HT1080 (cell line): ENCODE measurements at regions not wholly inside any gene's neighbourhood (a gene's known extent, or its start where the extent isn't known, plus 50 kb on each side); places are given as distances from the start of the nearest gene placed in this dataset.

ENCODE experiments used
- DNase-seq: peaks from one replicate; pipeline ENCODE4 v3.0.0-alpha.2; 2015; ENCODE audit warnings: low read depth

GRCh38 chr1:29643838-29644440 lies 407.6 kb downstream of the PTPRU start:
- no peak for DNase-seq

- DNase-seq = no peak
Measured at GRCh38 chr1:29643281-29643680, 407.0 kb downstream of the PTPRU start.

GRCh38 chr1:29642519-29642918 lies 406.2 kb downstream of the PTPRU start:
- DNase-seq = no peak

GRCh38 chr1:29641921-29642320 lies 405.6 kb downstream of the PTPRU start:
- no peak for DNase-seq

GRCh38 chr1:29640428-29640785 lies 404.1 kb downstream of the PTPRU start:
- no peak for DNase-seq

- DNase-seq = peak; percentile 98
Measured at GRCh38 chr1:29639741-29640427, 403.6 kb downstream of the PTPRU start.

GRCh38 chr1:29639156-29639736 lies 402.9 kb downstream of the PTPRU start:
- peak; percentile 43 for DNase-seq

GRCh38 chr1:29638281-29638680 lies 402.0 kb downstream of the PTPRU start:
- DNase-seq = no peak

- no peak for DNase-seq
Measured at GRCh38 chr1:29636936-29637335, 400.6 kb downstream of the PTPRU start.

- no peak for DNase-seq
Measured at GRCh38 chr1:29635501-29636263, 399.4 kb downstream of the PTPRU start.

GRCh38 chr1:29634746-29635335 lies 398.5 kb downstream of the PTPRU start:
- no peak for DNase-seq

GRCh38 chr1:29634324-29634723 lies 398.0 kb downstream of the PTPRU start:
- DNase-seq = no peak

GRCh38 chr1:29633771-29634170 lies 397.4 kb downstream of the PTPRU start:
- DNase-seq = no peak

GRCh38 chr1:29632806-29633615 lies 396.7 kb downstream of the PTPRU start:
- no peak for DNase-seq

- no peak for DNase-seq
Measured at GRCh38 chr1:29631836-29632805, 395.8 kb downstream of the PTPRU start.

GRCh38 chr1:29631361-29631760 lies 395.0 kb downstream of the PTPRU start:
- DNase-seq = no peak

- DNase-seq = peak; percentile 18
Measured at GRCh38 chr1:29630756-29631155, 394.4 kb downstream of the PTPRU start.

- DNase-seq = no peak
Measured at GRCh38 chr1:29629814-29630516, 393.6 kb downstream of the PTPRU start.

- no peak for DNase-seq
Measured at GRCh38 chr1:29629401-29629800, 393.1 kb downstream of the PTPRU start.
